IgD-negative memory B cell (primary cell): ENCODE measurements at regions not wholly inside any gene's neighbourhood (a gene's known extent, or its start where the extent isn't known, plus 50 kb on each side); places are given as distances from the start of the nearest gene placed in this dataset.

Experiments used
- H3K27ac Mint-ChIP-seq, 3 donors: one replicate each; pipeline ENCODE4 v1.8.0; 2020 to 2022; ENCODE audit warnings: mild to moderate bottlenecking in 3 of 3, mixed read lengths in 3 of 3, moderate library complexity in 1 of 3
- H3K27me3 Mint-ChIP-seq: one replicate; pipeline ENCODE4 v1.8.0; 2021; ENCODE audit warnings: mixed read lengths
- H3K36me3 Mint-ChIP-seq: one replicate; pipeline ENCODE4 v1.8.0; 2020; ENCODE audit warnings: mild to moderate bottlenecking, mixed read lengths
- H3K4me1 Mint-ChIP-seq, 3 donors: one replicate each; pipeline ENCODE4 v1.8.0; 2020 to 2022; ENCODE audit warnings: mixed read lengths in 3 of 3, mild to moderate bottlenecking in 1 of 3
- H3K4me3 Mint-ChIP-seq, 4 donors: one replicate each; pipeline ENCODE4 v1.8.0; 2020 to 2022; ENCODE audit warnings: mild to moderate bottlenecking in 4 of 4, mixed read lengths in 4 of 4, moderate library complexity in 3 of 4
- H3K9me3 Mint-ChIP-seq, 3 donors: one replicate each; pipeline ENCODE4 v1.8.0; 2020 to 2021; ENCODE audit warnings: mixed read lengths in 3 of 3, mild to moderate bottlenecking in 1 of 3

DNA sequence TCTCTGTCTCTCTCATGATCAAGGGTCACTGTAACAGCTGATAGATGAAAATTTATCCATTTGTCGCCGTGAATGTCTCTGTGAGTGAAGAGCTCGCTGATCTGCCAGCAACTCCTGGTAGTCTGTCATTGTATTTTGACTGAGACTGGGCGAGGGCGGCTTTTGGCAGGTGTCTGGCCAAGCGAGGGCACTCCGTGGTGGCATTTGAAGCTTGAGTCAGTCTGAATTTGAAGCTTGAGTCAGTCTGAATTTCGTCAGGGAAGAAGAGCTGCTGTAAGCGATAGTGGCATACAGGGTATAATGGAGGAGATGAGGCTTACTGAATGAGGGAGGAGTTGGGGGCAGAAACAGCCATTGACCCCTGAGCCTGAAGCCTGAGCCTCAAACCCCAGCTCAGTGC lies 56.8 kb upstream of the FAM181A start:
- no peak overlapping the region for H3K27ac Mint-ChIP-seq
- H3K4me1 Mint-ChIP-seq: no peaks in the 10 kb centered on the region
- peaks cover 10% of the 10 kb centered on the region for H3K27me3 Mint-ChIP-seq
- H3K36me3 Mint-ChIP-seq: peaks cover 4% of the 10 kb centered on the region
- peaks cover 2 to 5% (median 4%) of the 10 kb centered on the region in 3 donors for H3K9me3 Mint-ChIP-seq
- no peak overlapping the region for H3K4me3 Mint-ChIP-seq

DNA sequence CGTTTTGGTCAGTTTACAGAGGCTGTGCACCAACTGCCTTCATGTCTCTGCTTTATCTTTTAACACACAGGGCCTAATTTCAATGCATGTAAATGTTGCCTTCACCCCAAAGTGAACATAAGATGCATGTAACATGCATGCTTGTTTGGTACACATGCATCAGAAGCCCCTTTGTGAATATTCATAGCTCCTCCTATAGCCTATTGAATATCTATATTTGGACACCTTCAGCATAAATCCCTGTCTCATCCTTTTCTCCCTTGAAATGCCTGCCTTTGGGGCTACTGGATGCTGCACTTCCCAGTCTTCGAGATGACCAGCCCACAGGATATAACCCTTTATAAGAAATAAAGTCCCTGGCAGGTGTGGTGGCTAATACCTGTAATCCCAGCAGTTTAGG lies 57.7 kb upstream of the FAM181A start:
- H3K4me1 Mint-ChIP-seq: no peaks in the 10 kb centered on the region
- no peak overlapping the region for H3K27ac Mint-ChIP-seq
- H3K4me3 Mint-ChIP-seq: peak overlapping the region in 1 of 4 donors; percentile 52
- H3K27me3 Mint-ChIP-seq: peaks cover 10% of the 10 kb centered on the region
- peaks cover 4% of the 10 kb centered on the region for H3K36me3 Mint-ChIP-seq
- H3K9me3 Mint-ChIP-seq: peaks cover 2 to 4% (median 2%) of the 10 kb centered on the region in 3 donors

DNA sequence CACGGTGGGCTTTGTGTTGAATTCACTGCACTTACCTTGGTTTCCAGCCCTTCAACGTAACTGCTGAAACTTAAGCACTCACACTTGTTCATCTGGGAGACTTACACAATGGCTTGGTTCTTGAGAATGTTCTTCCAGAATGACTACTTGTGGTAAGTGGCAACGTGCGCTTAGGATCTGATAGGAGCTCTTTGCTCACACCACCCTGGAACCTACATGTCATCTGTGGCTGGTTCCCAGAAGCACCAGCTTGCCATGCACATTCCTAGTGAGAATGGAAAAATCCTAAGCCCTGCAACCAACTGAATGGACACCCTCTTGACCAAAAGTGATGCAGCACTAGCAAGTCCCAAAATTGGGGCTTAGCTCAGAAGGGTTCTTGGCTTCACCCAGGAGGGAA lies 59.0 kb upstream of the FAM181A start:
- Mint-ChIP-seq H3K4me1 (no peaks in the 10 kb centered on the region), H3K27me3 (peaks cover 10% of the 10 kb centered on the region), H3K9me3 (peaks cover 0 to 2% (median 2%) of the 10 kb centered on the region in 3 donors), H3K36me3 (peaks cover 2% of the 10 kb centered on the region), H3K4me3 (no peak overlapping the region), H3K27ac (no peak overlapping the region)

DNA sequence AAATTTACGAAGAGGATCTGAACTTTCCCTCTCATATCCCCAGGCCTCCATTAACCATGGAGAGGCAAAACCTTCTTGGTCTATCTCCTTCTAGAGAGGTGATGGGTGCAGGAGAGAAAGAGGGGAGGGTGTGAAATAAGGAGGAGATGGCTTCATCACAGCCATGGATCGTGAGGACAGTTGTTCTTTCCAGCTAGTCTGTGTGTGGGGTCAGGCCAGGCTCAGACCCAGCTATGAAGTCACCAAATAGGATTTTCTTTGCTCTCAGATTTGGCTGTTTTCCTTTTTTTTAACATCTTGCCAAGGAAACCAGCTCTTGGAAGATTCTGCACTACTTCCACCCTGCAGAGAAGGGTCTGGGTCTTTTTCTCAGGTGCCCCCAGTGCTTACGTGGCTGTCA lies 64.9 kb upstream of the FAM181A start:
- peaks cover 0 to 2% (median 2%) of the 10 kb centered on the region in 3 donors for H3K9me3 Mint-ChIP-seq
- peaks cover 2% of the 10 kb centered on the region for H3K36me3 Mint-ChIP-seq
- H3K4me3 Mint-ChIP-seq: no peak overlapping the region
- H3K4me1 Mint-ChIP-seq: peaks cover 0 to 4% (median 0%) of the 10 kb centered on the region in 3 donors
- H3K27me3 Mint-ChIP-seq: peaks cover 3% of the 10 kb centered on the region
- no peak overlapping the region for H3K27ac Mint-ChIP-seq

DNA sequence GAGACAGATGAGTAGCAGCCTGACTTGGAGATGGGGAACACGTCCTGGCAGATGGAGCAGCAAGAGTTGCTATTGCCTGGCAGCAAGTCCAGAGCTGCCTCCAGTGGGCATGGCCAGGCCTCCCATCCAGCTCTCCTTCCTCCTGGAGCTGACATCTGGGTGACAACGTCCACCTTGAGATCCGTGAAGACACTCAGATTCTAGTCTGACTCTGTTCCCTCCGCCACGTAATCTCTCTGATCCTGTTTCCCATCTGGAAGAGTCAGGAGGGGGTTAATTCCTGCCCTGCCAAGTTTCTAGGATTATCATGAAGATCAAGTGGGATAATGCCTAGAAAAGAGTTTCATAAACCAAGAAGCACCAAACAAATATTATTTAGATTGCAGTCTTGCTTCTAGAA lies 65.3 kb upstream of the FAM181A start:
- Mint-ChIP-seq H3K36me3 (peaks cover 2% of the 10 kb centered on the region), H3K27ac (no peak overlapping the region), H3K4me1 (peaks cover 0 to 4% (median 0%) of the 10 kb centered on the region in 3 donors), H3K4me3 (no peak overlapping the region), H3K9me3 (peaks cover 0 to 2% (median 2%) of the 10 kb centered on the region in 3 donors), H3K27me3 (peaks cover 4% of the 10 kb centered on the region)

DNA sequence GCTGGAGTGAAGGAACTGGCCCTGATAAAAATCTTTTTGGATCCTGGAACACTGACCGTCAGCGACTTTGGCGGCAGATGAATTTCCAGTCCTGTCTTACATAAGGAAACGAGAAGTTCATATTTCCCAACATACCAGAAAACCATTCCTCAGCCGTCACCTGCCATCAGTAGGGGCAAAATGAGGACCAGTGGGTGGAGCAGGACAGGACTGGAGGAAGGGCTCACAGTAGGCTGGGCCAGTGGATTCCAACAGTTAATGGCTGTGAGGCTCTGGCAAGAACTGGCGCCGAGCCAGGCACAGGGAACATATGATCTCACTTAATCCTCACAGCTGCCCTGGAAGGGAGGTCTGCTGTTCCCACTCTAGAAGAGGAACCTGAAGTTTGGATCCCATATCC lies 67.2 kb upstream of the FAM181A start:
- Mint-ChIP-seq H3K27me3 (peaks cover 8% of the 10 kb centered on the region), H3K4me3 (no peak overlapping the region), H3K27ac (no peak overlapping the region), H3K36me3 (no peaks in the 10 kb centered on the region), H3K9me3 (no peaks in the 10 kb centered on the region), H3K4me1 (peaks cover 0 to 4% (median 0%) of the 10 kb centered on the region in 3 donors)

DNA sequence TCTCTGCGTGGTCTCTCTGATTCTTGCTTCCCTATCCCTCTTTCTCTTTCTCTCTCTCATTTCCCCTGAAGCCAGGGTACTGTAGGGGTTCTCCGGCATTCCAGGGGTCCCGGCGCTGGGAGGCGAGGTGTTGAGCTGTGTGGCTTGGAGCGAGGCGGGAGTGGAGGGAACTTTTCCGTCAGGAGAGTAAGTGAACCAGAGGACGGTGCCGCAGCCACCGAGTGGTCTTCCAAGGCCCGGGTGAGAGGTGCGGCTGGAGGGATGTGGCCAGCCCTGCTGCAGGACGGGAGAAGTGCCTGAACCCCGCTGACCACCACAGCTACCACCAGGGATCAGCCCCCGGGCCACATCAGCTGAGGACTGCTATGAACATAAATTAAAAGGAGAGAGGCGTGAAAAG lies 68.2 kb upstream of the FAM181A start:
- Mint-ChIP-seq H3K9me3 (no peaks in the 10 kb centered on the region), H3K27me3 (peaks cover 11% of the 10 kb centered on the region), H3K4me1 (peaks cover 0 to 4% (median 0%) of the 10 kb centered on the region in 3 donors), H3K36me3 (no peaks in the 10 kb centered on the region), H3K27ac (no peak overlapping the region), H3K4me3 (no peak overlapping the region)

DNA sequence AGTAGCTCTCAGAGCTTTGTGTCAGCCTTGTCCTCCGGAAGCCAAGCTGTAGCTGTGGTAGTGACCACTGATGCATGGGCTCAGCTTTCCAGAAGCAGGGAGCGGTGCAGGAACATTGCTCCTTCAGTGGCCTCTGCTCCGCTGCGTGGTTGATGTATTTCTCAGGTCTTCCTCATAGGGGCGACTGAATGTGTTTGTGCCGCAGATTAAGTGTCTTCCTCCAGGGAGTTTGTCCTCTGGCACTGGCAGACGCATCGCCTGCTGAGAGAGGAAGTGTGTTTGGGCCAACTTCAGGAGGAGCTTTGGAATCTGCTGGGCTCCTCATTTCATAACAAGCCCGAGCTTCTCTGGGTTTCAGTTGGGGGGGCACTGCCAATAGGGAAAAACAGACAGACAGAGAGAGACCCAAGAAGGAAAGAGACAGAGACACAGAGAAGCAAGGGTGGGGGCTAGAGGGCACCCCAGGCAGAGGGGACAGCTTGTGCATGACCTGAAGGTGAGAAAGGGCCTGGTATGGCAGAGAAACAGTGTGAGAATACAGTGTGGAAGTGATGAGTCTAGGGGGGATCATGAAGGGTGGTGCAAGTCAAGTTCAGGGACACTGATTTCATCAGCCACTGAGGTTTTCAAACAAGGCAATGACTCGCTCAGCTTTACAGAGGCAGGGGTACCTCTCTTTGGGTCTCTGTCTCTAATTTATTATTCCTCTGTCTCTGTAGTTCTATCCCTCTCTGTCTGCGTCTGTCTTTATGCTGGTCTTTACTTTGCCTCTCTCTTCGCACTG lies 69.4 kb upstream of the PRIMA1 start:
- peak overlapping the region in 1 of 3 donors; percentile 25 for H3K27ac Mint-ChIP-seq

DNA sequence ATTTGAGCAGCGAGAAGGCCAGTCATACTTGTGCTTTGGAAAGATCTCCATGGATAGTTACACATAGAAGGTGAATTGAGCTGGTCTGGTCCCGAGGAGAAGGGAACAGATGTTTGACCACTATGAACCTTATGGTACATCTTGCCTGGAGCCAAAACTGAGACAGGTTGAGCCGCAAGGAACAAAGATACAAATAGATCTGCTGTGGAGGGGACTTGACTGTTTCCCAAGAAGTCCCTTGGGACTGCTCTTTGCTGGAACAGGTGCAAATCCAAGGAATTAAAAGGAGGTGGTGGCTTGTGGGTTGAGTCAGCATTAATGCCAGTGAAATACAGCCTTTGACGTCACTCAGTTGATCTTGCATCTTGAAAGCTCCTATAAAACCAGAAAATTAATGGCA lies 68.8 kb upstream of the PRIMA1 start:
- H3K27ac Mint-ChIP-seq: no peak overlapping the region
- H3K4me1 Mint-ChIP-seq: peaks cover 0 to 4% (median 0%) of the 10 kb centered on the region in 3 donors
- peaks cover 0 to 3% (median 0%) of the 10 kb centered on the region in 3 donors for H3K9me3 Mint-ChIP-seq
- no peaks in the 10 kb centered on the region for H3K36me3 Mint-ChIP-seq
- H3K27me3 Mint-ChIP-seq: peaks cover 14% of the 10 kb centered on the region
- no peak overlapping the region for H3K4me3 Mint-ChIP-seq

More for the DNA sequence above, 69.4 kb upstream of the PRIMA1 start:
- Mint-ChIP-seq H3K27me3 (peaks cover 13% of the 10 kb centered on the region), H3K36me3 (no peaks in the 10 kb centered on the region), H3K4me1 (peaks cover 0 to 4% (median 0%) of the 10 kb centered on the region in 3 donors), H3K4me3 (no peak overlapping the region), H3K9me3 (peaks cover 0 to 3% (median 0%) of the 10 kb centered on the region in 3 donors)

DNA sequence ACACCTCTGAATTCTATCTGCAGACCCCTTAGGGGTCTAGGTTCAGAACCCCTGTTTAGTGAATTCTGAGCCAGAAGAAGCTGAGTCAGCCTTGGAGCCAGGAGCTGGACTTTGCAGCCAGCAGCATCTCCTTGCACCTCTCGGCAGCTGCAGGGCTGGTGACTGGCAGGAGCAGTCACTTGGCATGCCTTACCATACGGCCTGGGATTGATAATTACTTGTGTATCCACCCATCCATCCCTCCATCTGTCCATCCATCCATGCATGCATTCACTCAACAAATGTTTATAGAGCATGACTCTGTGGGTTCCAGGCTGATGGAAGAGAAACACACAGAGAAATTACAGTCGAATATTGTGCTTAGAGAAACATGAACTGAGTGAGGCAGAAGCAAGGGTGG lies 67.5 kb upstream of the PRIMA1 start:
- peaks cover 26% of the 10 kb centered on the region for H3K27me3 Mint-ChIP-seq
- peaks cover 0 to 4% (median 0%) of the 10 kb centered on the region in 3 donors for H3K4me1 Mint-ChIP-seq
- no peak overlapping the region for H3K4me3 Mint-ChIP-seq
- no peaks in the 10 kb centered on the region for H3K36me3 Mint-ChIP-seq
- H3K9me3 Mint-ChIP-seq: peaks cover 2 to 3% (median 3%) of the 10 kb centered on the region in 3 donors
- no peak overlapping the region for H3K27ac Mint-ChIP-seq

DNA sequence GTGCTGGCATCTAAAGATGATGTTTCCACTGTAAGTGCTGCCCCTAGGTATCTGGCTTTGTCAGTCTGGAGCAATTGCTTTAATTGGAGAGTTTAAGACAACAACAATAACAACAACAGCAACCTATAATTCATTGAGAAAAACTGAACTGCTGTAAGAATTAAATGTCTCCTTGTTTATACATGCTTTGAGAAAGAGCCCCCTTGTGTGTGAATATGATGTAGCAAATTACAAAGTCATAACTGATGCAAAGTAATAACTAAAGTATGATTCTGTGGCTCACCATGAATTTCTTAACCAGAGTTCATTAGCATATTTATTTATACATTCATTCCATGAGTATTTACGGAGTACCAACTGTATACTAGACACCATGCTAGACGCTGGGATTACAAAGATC lies 59.2 kb upstream of the PRIMA1 start:
- Mint-ChIP-seq H3K9me3 (peaks cover 0 to 14% (median 2%) of the 10 kb centered on the region in 3 donors), H3K27me3 (peaks cover 21% of the 10 kb centered on the region), H3K4me1 (peaks cover 0 to 3% (median 0%) of the 10 kb centered on the region in 3 donors)

DNA sequence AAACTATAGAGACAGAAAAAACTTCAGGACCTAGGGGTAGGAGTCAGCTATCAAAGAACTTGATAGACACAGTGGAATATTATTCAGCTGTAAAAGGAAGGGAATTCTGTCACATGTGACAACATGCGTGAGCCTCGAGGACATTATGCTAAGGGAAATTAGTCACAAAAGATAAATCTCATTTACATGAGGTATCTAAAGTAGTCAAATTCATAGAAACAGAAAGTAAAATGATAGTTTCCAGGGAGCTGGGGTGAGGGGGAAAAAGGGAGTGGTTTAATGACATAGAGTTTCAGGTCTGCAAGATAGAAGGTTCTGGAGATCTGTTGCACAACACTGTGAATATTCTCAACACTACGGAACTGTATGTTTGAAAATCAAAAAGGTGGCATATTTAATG lies 50.0 kb upstream of the PRIMA1 start:
- H3K27ac Mint-ChIP-seq: no peak overlapping the region
- H3K27me3 Mint-ChIP-seq: peaks cover 11% of the 10 kb centered on the region
- no peak overlapping the region for H3K4me3 Mint-ChIP-seq
- H3K4me1 Mint-ChIP-seq: peaks cover 0 to 3% (median 0%) of the 10 kb centered on the region in 3 donors
- H3K9me3 Mint-ChIP-seq: peaks cover 0 to 5% (median 2%) of the 10 kb centered on the region in 3 donors
- H3K36me3 Mint-ChIP-seq: no peaks in the 10 kb centered on the region

More for the DNA sequence above, 59.2 kb upstream of the PRIMA1 start:
- Mint-ChIP-seq H3K27ac (no peak overlapping the region), H3K36me3 (no peaks in the 10 kb centered on the region), H3K4me3 (no peak overlapping the region)
